ENCODE measurements at regions not wholly inside any gene's neighbourhood (a gene's known extent, or its start where the extent isn't known, plus 50 kb on each side); places are given as distances from the start of the nearest gene placed in this dataset.

DNA sequence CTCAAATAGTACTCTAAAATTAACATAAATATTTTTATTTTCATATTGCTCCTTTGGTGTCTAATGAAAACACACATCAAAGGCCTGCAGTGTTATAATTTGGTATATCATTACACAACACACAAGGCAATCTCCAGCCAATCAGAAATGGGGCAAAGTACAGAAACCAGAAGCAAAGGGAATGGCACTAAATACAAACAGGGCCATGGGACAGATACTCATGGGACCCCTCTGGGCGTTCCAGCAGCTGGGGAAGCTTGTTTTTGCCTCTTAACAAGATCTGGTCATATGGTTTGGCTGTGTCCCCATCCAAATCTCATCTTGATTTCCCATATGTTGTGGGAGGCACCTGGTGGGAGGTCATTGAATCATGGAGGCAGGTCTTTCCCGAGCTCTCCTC lies 551.8 kb upstream of the NRP1 start:
- TF ChIP-seq EZH2 (IDR thresholded peaks at IDR 0.05; ENCODE audit: borderline replicate concordance, low read length) = no peak
- TF ChIP-seq, protein P1, sequence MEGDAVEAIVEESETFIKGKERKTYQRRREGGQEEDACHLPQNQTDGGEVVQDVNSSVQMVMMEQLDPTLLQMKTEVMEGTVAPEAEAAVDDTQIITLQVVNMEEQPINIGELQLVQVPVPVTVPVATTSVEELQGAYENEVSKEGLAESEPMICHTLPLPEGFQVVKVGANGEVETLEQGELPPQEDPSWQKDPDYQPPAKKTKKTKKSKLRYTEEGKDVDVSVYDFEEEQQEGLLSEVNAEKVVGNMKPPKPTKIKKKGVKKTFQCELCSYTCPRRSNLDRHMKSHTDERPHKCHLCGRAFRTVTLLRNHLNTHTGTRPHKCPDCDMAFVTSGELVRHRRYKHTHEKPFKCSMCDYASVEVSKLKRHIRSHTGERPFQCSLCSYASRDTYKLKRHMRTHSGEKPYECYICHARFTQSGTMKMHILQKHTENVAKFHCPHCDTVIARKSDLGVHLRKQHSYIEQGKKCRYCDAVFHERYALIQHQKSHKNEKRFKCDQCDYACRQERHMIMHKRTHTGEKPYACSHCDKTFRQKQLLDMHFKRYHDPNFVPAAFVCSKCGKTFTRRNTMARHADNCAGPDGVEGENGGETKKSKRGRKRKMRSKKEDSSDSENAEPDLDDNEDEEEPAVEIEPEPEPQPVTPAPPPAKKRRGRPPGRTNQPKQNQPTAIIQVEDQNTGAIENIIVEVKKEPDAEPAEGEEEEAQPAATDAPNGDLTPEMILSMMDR (IDR thresholded peaks at IDR 0.05; ENCODE audit: low read length) = no peak

DNA sequence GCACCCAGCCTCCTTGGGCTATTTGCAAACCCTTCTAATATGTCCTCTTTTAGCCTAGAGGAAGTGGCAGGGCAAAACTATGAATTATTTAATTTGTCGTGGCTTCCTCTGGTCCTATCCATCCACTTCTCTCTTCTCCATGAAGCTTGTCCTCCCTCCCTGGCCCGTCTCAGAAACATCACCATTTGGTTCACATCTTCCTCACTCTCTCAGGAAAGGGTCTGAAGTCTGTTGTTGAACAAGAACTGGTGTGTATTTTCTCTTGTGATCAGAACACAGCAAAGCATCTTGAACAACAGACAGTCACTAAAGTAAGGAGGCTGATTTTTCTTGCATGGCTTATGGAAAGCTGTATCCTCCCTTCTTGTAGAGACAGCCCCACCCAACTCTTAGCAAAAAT lies 550.1 kb upstream of the NRP1 start:
- H3K9me3 ChIP-seq (ENCODE audit: low read length) = no peaks in the 10 kb centered on the region
- H3K9me2 ChIP-seq (ENCODE audit: low read depth, low read length) = no peaks in the 10 kb centered on the region
- no peaks in the 10 kb centered on the region for H3K27me3 ChIP-seq (ENCODE audit: insufficient read depth, low read length)
- H3K4me3 ChIP-seq (ENCODE audit: low read depth, low read length, poor library complexity, severe bottlenecking) = no peak overlapping the region
- H3K4me1 ChIP-seq (ENCODE audit: insufficient read depth, low read length, severe bottlenecking) = no peaks in the 10 kb centered on the region
- no peaks in the 10 kb centered on the region for H4K20me1 ChIP-seq (ENCODE audit: insufficient read depth, low read length)
- TF ChIP-seq, protein P1 (IDR thresholded peaks at IDR 0.05; ENCODE audit: low read length) = no peak
- TF ChIP-seq EZH2 (IDR thresholded peaks at IDR 0.05; ENCODE audit: borderline replicate concordance, low read length) = no peak
- no peak overlapping the region for H3K27ac ChIP-seq (ENCODE audit: low read depth, low read length, poor library complexity, severe bottlenecking)
- no peaks in the 10 kb centered on the region for H3K79me2 ChIP-seq (ENCODE audit: insufficient read depth, low read length)
- no peak overlapping the region for H2AFZ ChIP-seq (ENCODE audit: low read length)
- no peaks in the 10 kb centered on the region for H3F3A ChIP-seq (ENCODE audit: insufficient read depth, low read length)
- H3K36me3 ChIP-seq (ENCODE audit: insufficient read depth, low read length) = no peaks in the 10 kb centered on the region
- H3K9ac ChIP-seq (ENCODE audit: low read length) = no peak overlapping the region
- H3K4me2 ChIP-seq (ENCODE audit: low read length) = no peak overlapping the region

More for the DNA sequence above, 551.8 kb upstream of the NRP1 start:
- no peaks in the 10 kb centered on the region for H4K20me1 ChIP-seq (ENCODE audit: insufficient read depth, low read length)
- H3K36me3 ChIP-seq (ENCODE audit: insufficient read depth, low read length) = no peaks in the 10 kb centered on the region
- no peaks in the 10 kb centered on the region for H3K4me1 ChIP-seq (ENCODE audit: insufficient read depth, low read length, severe bottlenecking)
- H3K9me3 ChIP-seq (ENCODE audit: low read length) = no peaks in the 10 kb centered on the region
- H3K27ac ChIP-seq (ENCODE audit: low read depth, low read length, poor library complexity, severe bottlenecking) = no peak overlapping the region
- no peaks in the 10 kb centered on the region for H3K79me2 ChIP-seq (ENCODE audit: insufficient read depth, low read length)
- no peak overlapping the region for H2AFZ ChIP-seq (ENCODE audit: low read length)
- H3F3A ChIP-seq (ENCODE audit: insufficient read depth, low read length) = no peaks in the 10 kb centered on the region
- no peak overlapping the region for H3K4me2 ChIP-seq (ENCODE audit: low read length)
- H3K27me3 ChIP-seq (ENCODE audit: insufficient read depth, low read length) = no peaks in the 10 kb centered on the region
- no peak overlapping the region for H3K9ac ChIP-seq (ENCODE audit: low read length)
- no peaks in the 10 kb centered on the region for H3K9me2 ChIP-seq (ENCODE audit: low read depth, low read length)
- H3K4me3 ChIP-seq (ENCODE audit: low read depth, low read length, poor library complexity, severe bottlenecking) = no peak overlapping the region

DNA sequence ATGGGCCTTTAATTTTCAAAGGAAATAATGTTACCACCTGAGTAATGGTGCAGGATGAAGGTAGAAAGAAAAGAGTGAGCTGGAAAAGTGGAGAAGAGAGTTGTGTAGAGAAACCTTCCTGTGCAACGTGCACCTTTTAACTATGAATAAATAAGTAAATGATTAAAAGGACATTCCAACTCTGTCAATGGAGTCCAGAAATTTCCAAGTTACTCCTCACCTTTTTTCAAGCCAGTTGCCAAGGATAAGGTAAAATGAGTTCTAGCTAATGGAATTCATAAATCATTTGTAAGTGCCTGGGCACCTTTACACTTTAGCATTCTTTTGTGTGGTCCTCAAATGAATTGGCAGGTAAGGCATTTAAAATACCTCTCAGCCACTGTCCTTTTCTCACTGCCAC lies 549.4 kb upstream of the NRP1 start:
- H3K36me3 ChIP-seq (ENCODE audit: insufficient read depth, low read length) = no peaks in the 10 kb centered on the region
- no peaks in the 10 kb centered on the region for H3K27me3 ChIP-seq (ENCODE audit: insufficient read depth, low read length)
- no peak for TF ChIP-seq EZH2 (IDR thresholded peaks at IDR 0.05; ENCODE audit: borderline replicate concordance, low read length)
- TF ChIP-seq, protein P1 (IDR thresholded peaks at IDR 0.05; ENCODE audit: low read length) = no peak
- H3K9ac ChIP-seq (ENCODE audit: low read length) = no peak overlapping the region
- no peaks in the 10 kb centered on the region for H3K79me2 ChIP-seq (ENCODE audit: insufficient read depth, low read length)
- no peak overlapping the region for H3K4me2 ChIP-seq (ENCODE audit: low read length)
- H3K9me3 ChIP-seq (ENCODE audit: low read length) = no peaks in the 10 kb centered on the region
- no peak overlapping the region for H2AFZ ChIP-seq (ENCODE audit: low read length)
- H4K20me1 ChIP-seq (ENCODE audit: insufficient read depth, low read length) = no peaks in the 10 kb centered on the region
- no peaks in the 10 kb centered on the region for H3K4me1 ChIP-seq (ENCODE audit: insufficient read depth, low read length, severe bottlenecking)
- H3K4me3 ChIP-seq (ENCODE audit: low read depth, low read length, poor library complexity, severe bottlenecking) = no peak overlapping the region
- H3F3A ChIP-seq (ENCODE audit: insufficient read depth, low read length) = no peaks in the 10 kb centered on the region
- H3K9me2 ChIP-seq (ENCODE audit: low read depth, low read length) = no peaks in the 10 kb centered on the region
- no peak overlapping the region for H3K27ac ChIP-seq (ENCODE audit: low read depth, low read length, poor library complexity, severe bottlenecking)

Measured in OCI-LY1 (cell line).